Transverse colon (tissue), 4 donors: ENCODE measurements at regions not wholly inside any gene's neighbourhood (a gene's known extent, or its start where the extent isn't known, plus 50 kb on each side); places are given as distances from the start of the nearest gene placed in this dataset.

Experiments
- DNase-seq: peaks from one replicate; pipeline ENCODE4 v3.0.0-alpha.2; 2019
- H3K27ac ChIP-seq, 4 donors: fragments of 200-600 bp; sonication (generic); 2 replicates each; pipeline ENCODE4 v1.5.1; 2016 to 2018; ENCODE audit warnings: inconsistent platforms in 4 of 4
- H3K27me3 ChIP-seq: fragments of 200-600 bp; sonication (generic); 2 replicates; pipeline ENCODE4 v1.5.1; 2017; ENCODE audit warnings: inconsistent platforms
- H3K36me3 ChIP-seq, 4 donors: fragments of 200-600 bp; sonication (generic); 2 replicates each; pipeline ENCODE4 v1.5.1; 2017 to 2019; ENCODE audit warnings: inconsistent platforms in 4 of 4
- H3K4me1 ChIP-seq, 4 donors: fragments of 200-600 bp; sonication (generic); 2 replicates each; pipeline ENCODE4 v1.5.1; 2017 to 2020; ENCODE audit warnings: inconsistent platforms in 4 of 4
- H3K4me3 ChIP-seq, 4 donors: fragments of 200-600 bp; sonication (generic); 1 replicate in 1 of 4; 2 replicates in 3 of 4; pipeline versions ENCODE4 v1.5.1 to v1.6.1; 2017 to 2019; ENCODE audit warnings: inconsistent platforms in 4 of 4
- H3K9me3 ChIP-seq, 2 donors: fragments of 200-600 bp; sonication (generic); 2 replicates each; pipeline ENCODE4 v1.5.1; 2017 to 2019; ENCODE audit warnings: inconsistent platforms in 2 of 2
- EP300 ChIP-seq: sonication (generic); formaldehyde crosslinking; IDR thresholded peaks from one replicate; pipeline ENCODE4 v1.6.1; 2017; ENCODE audit warnings: antibody characterized with exemption, low read depth
- POLR2A ChIP-seq: fragments of 450-650 bp; IDR thresholded peaks from one replicate; pipeline ENCODE4 v1.6.1; 2016; ENCODE audit warnings: antibody characterized with exemption, mild to moderate bottlenecking, moderate library complexity
- POLR2AphosphoS5 ChIP-seq, 3 donors: sonication (generic); formaldehyde crosslinking; IDR thresholded peaks; one replicate each; pipeline ENCODE4 v1.6.1; 2016; ENCODE audit warnings: antibody characterized with exemption in 3 of 3
- WGBS, 2 donors: methylation state at CpG; one replicate each; pipeline ENCODE4 v1.1.5; 2018; ENCODE audit warnings: low coverage in 1 of 2; 5-methylcytosine and 5-hydroxymethylcytosine counted together
- in situ Hi-C, 4 donors: fragments of 200-750 bp; cut with MboI; loops; one replicate each; pipeline versions ENCODE4 v1.15.0 to v1.15.1; 2017; ENCODE audit warnings: low sequenced_read_pairs in 3 of 4, low pct_ligation_motif_present in 1 of 4, low pct_unique_long_range_greater_than_20kb in 1 of 4
- intact Hi-C: fragments of 100-400 bp; cut with DNase I; formaldehyde crosslinking; loops from one replicate; pipeline ENCODE4 v1.15.1; 2023; ENCODE audit warnings: low total_unique reads
- TF ChIP-seq, protein P1 (sequence below), 5 experiments: fragments of 200-600 bp in 3 of 5; fragments of 450-650 bp in 2 of 5; sonication (generic) in 3 of 5; IDR thresholded peaks; 1 replicate in 2 of 5; 2 replicates in 3 of 5; pipeline ENCODE4 v1.5.1; 2016 to 2017; ENCODE audit warnings: antibody characterized with exemption in 5 of 5, inconsistent platforms in 3 of 5, mild to moderate bottlenecking in 2 of 5, moderate library complexity in 1 of 5

DNA sequence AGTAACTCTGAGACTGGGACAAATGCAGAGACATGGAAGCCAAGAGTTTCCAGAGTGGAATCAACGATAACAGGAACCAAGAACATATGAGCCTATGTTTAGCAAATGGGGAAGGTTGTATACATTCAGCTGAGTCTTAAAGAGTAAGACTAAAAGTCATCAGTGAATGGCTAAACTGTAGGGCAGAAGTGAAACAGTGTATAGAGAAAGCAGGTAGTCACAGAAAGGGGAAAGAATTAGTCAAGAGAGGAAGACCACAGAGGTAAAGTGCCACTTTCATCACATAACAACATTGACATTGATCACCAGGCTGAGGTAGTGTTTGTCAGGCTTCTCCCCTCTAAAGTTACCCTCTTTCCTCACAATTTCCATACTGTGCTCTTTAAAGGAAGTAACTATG, 306.5 kb upstream of the SPTLC3 start:
- H3K9me3 ChIP-seq = no peaks in the 10 kb centered on the region
- H3K4me1 ChIP-seq = no peaks in the 10 kb centered on the region
- in situ Hi-C loops = no loop called here
- no peak overlapping the region for H3K4me3 ChIP-seq
- no peak for DNase-seq
- intact Hi-C loops = no loop called here
- no peaks in the 10 kb centered on the region for H3K27me3 ChIP-seq
- no peaks in the 10 kb centered on the region for H3K36me3 ChIP-seq
- no peak overlapping the region for H3K27ac ChIP-seq
- 43 to 80% methylated on average over 1 of the region's 1 CpG for WGBS, 2 donors
- no peak for TF ChIP-seq EP300
- no peak for TF ChIP-seq POLR2AphosphoS5 (IDR thresholded peaks at IDR 0.05)
- no peak for TF ChIP-seq POLR2A
- TF ChIP-seq, protein P1, sequence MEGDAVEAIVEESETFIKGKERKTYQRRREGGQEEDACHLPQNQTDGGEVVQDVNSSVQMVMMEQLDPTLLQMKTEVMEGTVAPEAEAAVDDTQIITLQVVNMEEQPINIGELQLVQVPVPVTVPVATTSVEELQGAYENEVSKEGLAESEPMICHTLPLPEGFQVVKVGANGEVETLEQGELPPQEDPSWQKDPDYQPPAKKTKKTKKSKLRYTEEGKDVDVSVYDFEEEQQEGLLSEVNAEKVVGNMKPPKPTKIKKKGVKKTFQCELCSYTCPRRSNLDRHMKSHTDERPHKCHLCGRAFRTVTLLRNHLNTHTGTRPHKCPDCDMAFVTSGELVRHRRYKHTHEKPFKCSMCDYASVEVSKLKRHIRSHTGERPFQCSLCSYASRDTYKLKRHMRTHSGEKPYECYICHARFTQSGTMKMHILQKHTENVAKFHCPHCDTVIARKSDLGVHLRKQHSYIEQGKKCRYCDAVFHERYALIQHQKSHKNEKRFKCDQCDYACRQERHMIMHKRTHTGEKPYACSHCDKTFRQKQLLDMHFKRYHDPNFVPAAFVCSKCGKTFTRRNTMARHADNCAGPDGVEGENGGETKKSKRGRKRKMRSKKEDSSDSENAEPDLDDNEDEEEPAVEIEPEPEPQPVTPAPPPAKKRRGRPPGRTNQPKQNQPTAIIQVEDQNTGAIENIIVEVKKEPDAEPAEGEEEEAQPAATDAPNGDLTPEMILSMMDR (IDR thresholded peaks at IDR 0.05) = no peak

DNA sequence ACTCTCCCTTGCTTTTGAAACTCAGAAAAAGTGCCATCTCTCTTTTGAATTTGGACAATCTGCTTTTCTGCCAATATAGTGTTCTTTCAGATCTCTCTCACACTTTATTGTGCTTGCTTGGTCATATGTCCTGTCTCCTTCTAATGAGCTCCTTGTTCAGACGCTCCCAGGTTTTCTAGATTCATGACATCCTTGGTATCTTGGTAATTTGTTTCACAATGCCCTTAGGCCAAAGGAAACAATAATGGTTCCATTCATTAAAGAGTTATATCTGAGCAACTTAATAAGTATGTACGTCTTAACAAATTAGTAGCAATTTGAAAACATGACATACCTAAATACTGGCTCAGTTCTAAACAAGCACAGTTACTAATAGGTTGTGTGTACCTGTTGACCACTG, 293.4 kb upstream of the SPTLC3 start:
- Histone ChIP-seq H3K9me3 (no peaks in the 10 kb centered on the region), H3K27ac (no peak overlapping the region), H3K27me3 (no peaks in the 10 kb centered on the region), H3K4me1 (no peaks in the 10 kb centered on the region), H3K4me3 (no peak overlapping the region), H3K36me3 (no peaks in the 10 kb centered on the region)
- intact Hi-C loops (no loop called here), in situ Hi-C loops (no loop called here)
- DNase-seq = no peak
- no peak for TF ChIP-seq EP300
- TF ChIP-seq, protein P1 (IDR thresholded peaks at IDR 0.05) = no peak
- no peak for TF ChIP-seq POLR2A
- TF ChIP-seq POLR2AphosphoS5 (IDR thresholded peaks at IDR 0.05) = no peak
- 66 to 90% methylated on average over 2 of the region's 2 CpGs for WGBS, 2 donors

DNA sequence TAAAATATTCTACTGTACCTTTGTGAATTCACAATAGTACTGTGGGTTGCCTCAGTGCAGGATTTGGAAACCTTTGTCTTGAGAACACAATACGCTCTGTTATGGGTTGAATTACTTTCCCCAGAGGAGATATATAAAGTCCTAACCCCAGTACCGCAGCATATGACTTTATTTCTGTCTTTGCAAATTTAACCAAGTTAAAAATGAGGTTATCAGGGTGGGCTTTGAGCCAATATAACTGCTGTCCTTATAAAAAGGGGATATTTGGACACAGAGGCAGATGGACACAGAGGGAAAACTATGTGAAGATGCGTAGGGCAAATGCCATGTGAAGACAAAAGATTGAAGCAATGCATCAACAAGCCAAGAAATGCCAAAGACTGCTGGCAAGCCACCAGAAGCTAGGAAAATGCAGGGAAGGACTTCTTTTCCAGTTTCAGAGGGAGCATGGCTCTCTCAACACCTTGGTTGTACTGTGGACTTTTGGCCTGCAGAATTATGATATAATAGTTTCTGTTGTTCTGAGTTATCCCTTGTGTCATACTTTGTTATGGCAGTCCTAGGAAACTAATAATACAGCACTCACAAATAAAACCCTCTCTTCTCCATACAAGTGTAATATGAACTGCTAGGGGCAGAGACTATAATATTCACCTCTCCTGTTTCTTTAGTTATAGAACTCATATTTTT, 292.6 kb upstream of the SPTLC3 start:
- no peaks in the 10 kb centered on the region for H3K9me3 ChIP-seq
- WGBS, 2 donors = 89 to 95% methylated on average over 3 of the region's 3 CpGs
- no peaks in the 10 kb centered on the region for H3K27me3 ChIP-seq
- no peaks in the 10 kb centered on the region for H3K4me1 ChIP-seq
- no peaks in the 10 kb centered on the region for H3K36me3 ChIP-seq
- H3K27ac ChIP-seq = no peak overlapping the region
- DNase-seq = no peak
- in situ Hi-C loops (no loop called here), intact Hi-C loops (no loop called here)
- no peak overlapping the region for H3K4me3 ChIP-seq
- no peak for TF ChIP-seq POLR2A
- TF ChIP-seq, protein P1 (IDR thresholded peaks at IDR 0.05) = no peak
- no peak for TF ChIP-seq POLR2AphosphoS5 (IDR thresholded peaks at IDR 0.05)
- TF ChIP-seq EP300 = no peak

DNA sequence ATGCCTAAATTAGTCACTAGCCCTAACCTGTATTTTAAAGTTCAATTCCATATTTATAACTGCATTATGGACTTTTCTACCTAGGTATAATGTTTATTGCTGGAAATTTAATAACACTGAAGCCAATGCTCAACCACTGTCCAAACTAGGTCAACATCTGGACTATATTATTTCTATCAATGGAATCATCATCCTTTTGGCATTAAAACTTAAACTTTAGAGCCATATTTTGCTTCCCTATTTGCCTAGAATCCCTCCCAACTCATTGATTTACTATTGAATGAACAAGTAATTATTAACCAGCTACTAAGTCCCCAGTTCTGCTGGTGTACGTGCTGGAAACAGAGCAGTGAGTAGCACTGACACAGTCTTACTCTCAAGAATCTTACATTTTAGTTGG, 291.7 kb upstream of the SPTLC3 start:
- Histone ChIP-seq H3K9me3 (no peaks in the 10 kb centered on the region), H3K36me3 (no peaks in the 10 kb centered on the region), H3K4me1 (no peaks in the 10 kb centered on the region), H3K27me3 (no peaks in the 10 kb centered on the region), H3K4me3 (no peak overlapping the region), H3K27ac (no peak overlapping the region)
- no peak for DNase-seq
- in situ Hi-C loops = no loop called here
- intact Hi-C loops = no loop called here
- no peak for TF ChIP-seq POLR2AphosphoS5 (IDR thresholded peaks at IDR 0.05)
- no peak for TF ChIP-seq POLR2A
- WGBS, 2 donors = 50 to 80% methylated on average over 1 of the region's 1 CpG

DNA sequence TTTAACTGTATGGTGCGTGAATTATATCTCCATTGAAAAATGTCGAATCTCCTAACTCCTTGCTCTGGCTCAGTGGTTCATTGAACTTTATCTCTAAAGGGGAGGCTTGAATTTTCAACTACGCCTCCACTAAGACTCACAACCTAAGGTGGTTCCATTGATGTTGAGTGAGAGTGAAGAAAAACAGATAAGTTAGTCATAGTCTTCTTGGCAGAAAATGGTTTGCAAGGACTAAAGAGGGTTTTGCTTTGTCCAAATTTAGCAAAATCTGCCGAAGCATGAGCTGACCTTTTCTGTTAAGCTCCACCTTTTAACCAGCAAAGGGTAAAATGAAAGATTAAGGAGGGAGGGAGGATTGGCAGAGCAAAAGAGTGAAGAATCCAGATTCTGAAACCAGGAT, 290.2 kb upstream of the SPTLC3 start:
- no peak for DNase-seq
- Histone ChIP-seq H3K36me3 (no peaks in the 10 kb centered on the region), H3K9me3 (no peaks in the 10 kb centered on the region), H3K27me3 (no peaks in the 10 kb centered on the region), H3K27ac (no peak overlapping the region), H3K4me3 (no peak overlapping the region), H3K4me1 (no peaks in the 10 kb centered on the region)
- intact Hi-C loops (no loop called here), in situ Hi-C loops (no loop called here)
- 64 to 78% methylated on average over 4 of the region's 4 CpGs for WGBS, 2 donors
- TF ChIP-seq, protein P1 (IDR thresholded peaks at IDR 0.05) = no peak
- TF ChIP-seq POLR2A = no peak
- TF ChIP-seq POLR2AphosphoS5 (IDR thresholded peaks at IDR 0.05) = no peak
